HG02798 (cell line): ENCODE measurements at regions not wholly inside any gene's neighbourhood (a gene's known extent, or its start where the extent isn't known, plus 50 kb on each side); places are given as distances from the start of the nearest gene placed in this dataset.
"Not testable (repeated sequence)": the region's sequence is repeated elsewhere in the genome, so short reads cannot be mapped to it uniquely, and the experiment has no call there.

Experiments
- ATAC-seq: cut with Tn5 transposase; IDR thresholded peaks from one replicate; pipeline ENCODE4 v1.9.1; 2021; ENCODE audit warnings: mild to moderate bottlenecking; ENCODE audit not compliant: unreplicated experiment, poor library complexity

GRCh38 chr13:80501556-80501955 is 160.6 kb upstream of the SPRY2 start:
- ATAC-seq: no peak

GRCh38 chr13:80499536-80500290 is 158.8 kb upstream of the SPRY2 start:
- ATAC-seq: no peak

- ATAC-seq: no peak
These were observed 157.5 kb upstream of the SPRY2 start for GRCh38 chr13:80498433-80498832.

- no peak for ATAC-seq
These were observed 157.1 kb upstream of the SPRY2 start for GRCh38 chr13:80497978-80498377.

GRCh38 chr13:80497439-80497838 is 156.5 kb upstream of the SPRY2 start:
- ATAC-seq: no peak

- no peak for ATAC-seq
These were observed 155.9 kb upstream of the SPRY2 start for GRCh38 chr13:80496721-80497397.

GRCh38 chr13:80490491-80490943 is 149.6 kb upstream of the SPRY2 start:
- not testable (repeated sequence) for ATAC-seq

GRCh38 chr13:80486402-80486801 is 145.5 kb upstream of the SPRY2 start:
- ATAC-seq: no peak

- ATAC-seq: no peak
These were observed 142.2 kb upstream of the SPRY2 start for GRCh38 chr13:80483157-80483556.

- no peak for ATAC-seq
These were observed 140.7 kb upstream of the SPRY2 start for GRCh38 chr13:80481588-80481987.

- ATAC-seq: peak; percentile 51
These were observed 136.9 kb upstream of the SPRY2 start for GRCh38 chr13:80477661-80478443.

- ATAC-seq: no peak
These were observed 136.0 kb upstream of the SPRY2 start for GRCh38 chr13:80476953-80477352.

- ATAC-seq: no peak
These were observed 134.8 kb upstream of the SPRY2 start for GRCh38 chr13:80475718-80476117.

- ATAC-seq: no peak
These were observed 132.8 kb upstream of the SPRY2 start for GRCh38 chr13:80473695-80474094.

GRCh38 chr13:80469853-80470381 is 129.0 kb upstream of the SPRY2 start:
- ATAC-seq: no peak

- no peak for ATAC-seq
These were observed 128.4 kb upstream of the SPRY2 start for GRCh38 chr13:80469105-80469852.

- ATAC-seq: no peak
These were observed 124.4 kb upstream of the SPRY2 start for GRCh38 chr13:80465321-80465720.

GRCh38 chr13:80463673-80464352 is 122.9 kb upstream of the SPRY2 start:
- no peak for ATAC-seq

GRCh38 chr13:80462567-80462966 is 121.6 kb upstream of the SPRY2 start:
- ATAC-seq: no peak

- no peak for ATAC-seq
These were observed 121.1 kb upstream of the SPRY2 start for GRCh38 chr13:80462037-80462436.
